ENCODE measurements at regions not wholly inside any gene's neighbourhood (a gene's known extent, or its start where the extent isn't known, plus 50 kb on each side); places are given as distances from the start of the nearest gene placed in this dataset.

DNA sequence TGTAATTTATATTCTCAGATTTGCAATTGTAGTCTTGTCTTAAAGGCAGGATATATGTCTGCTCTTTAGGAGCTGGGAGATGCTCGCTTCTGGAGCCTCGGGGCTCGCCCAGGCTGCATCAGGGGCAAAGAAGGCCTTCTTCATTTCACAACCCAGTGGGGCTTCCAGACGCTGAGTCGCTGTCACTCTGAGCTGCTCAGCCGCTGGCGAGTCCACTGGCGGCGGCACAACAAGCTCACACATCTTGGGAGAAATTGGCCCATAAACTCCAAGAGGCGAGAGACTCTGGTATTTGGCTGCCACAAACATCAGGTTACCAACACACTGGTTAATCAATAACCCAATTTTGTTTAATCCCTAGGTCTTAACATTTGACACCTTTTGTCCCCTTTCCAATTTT lies 216.6 kb downstream of the ATG4C start:
- no peak for TF ChIP-seq POLR2A (IDR thresholded peaks at IDR 0.05; ENCODE audit: low read length)
- TF ChIP-seq GATA1 (IDR thresholded peaks at IDR 0.05; ENCODE audit: low read depth, low read length): no peak

Data from erythroblast (primary cell).